Neural cell (in vitro differentiated cells): ENCODE measurements at regions not wholly inside any gene's neighbourhood (a gene's known extent, or its start where the extent isn't known, plus 50 kb on each side); places are given as distances from the start of the nearest gene placed in this dataset.

ENCODE experiments used
- H2AFZ ChIP-seq: fragments of 200-600, 300-800 bp; sonication (generic), shearing (Covaris generic); 2 replicates; pipeline ENCODE4 v1.6.0; 2014; ENCODE audit warnings: low read depth, mild to moderate bottlenecking, antibody characterized with exemption, low read length, moderate library complexity
- H3F3A ChIP-seq: fragments of 200-600 bp; shearing (Covaris generic); 2 replicates; pipeline ENCODE4 v1.6.1; 2016; ENCODE audit warnings: mild to moderate bottlenecking, moderate library complexity, mixed read lengths, antibody characterized with exemption, low read length; ENCODE audit not compliant: insufficient read depth, poor library complexity, severe bottlenecking
- H3K27ac ChIP-seq: fragments of 200-600, 300-800 bp; sonication (generic), shearing (Covaris generic); 2 replicates; pipeline ENCODE4 v1.5.1; 2014; ENCODE audit warnings: mild to moderate bottlenecking, low read length, moderate library complexity
- H3K27me3 ChIP-seq: fragments of 300-800, 200-600 bp; sonication (generic), shearing (Covaris generic); 2 replicates; pipeline ENCODE4 v1.6.0; 2014; ENCODE audit warnings: mild to moderate bottlenecking, low read depth, low read length, moderate library complexity; ENCODE audit not compliant: insufficient read depth
- H3K36me3 ChIP-seq: fragments of 300-800, 200-600 bp; sonication (generic), shearing (Covaris generic); 2 replicates; pipeline ENCODE4 v1.5.1; 2014; ENCODE audit warnings: mild to moderate bottlenecking, antibody characterized with exemption, low read length, moderate library complexity; ENCODE audit not compliant: insufficient read depth
- H3K4me2 ChIP-seq: fragments of 300-800, 200-600 bp; sonication (generic), shearing (Covaris generic); 2 replicates; pipeline ENCODE4 v1.6.0; 2014; ENCODE audit warnings: mild to moderate bottlenecking, low read length
- H3K4me3 ChIP-seq: fragments of 300-800, 200-600 bp; sonication (generic), shearing (Covaris generic); 2 replicates; pipeline ENCODE4 v1.5.1; 2014; ENCODE audit warnings: mild to moderate bottlenecking, low read length, moderate library complexity
- H3K79me2 ChIP-seq: fragments of 200-600 bp; shearing (Covaris generic); replicated peaks from 2 replicates; pipeline ENCODE4 v1.6.0; 2014; ENCODE audit warnings: mild to moderate bottlenecking, low read length, moderate library complexity; ENCODE audit not compliant: insufficient read depth
- H3K9ac ChIP-seq: fragments of 300-800, 200-600 bp; sonication (generic), shearing (Covaris generic); 2 replicates; pipeline ENCODE4 v1.6.1; 2016; ENCODE audit warnings: mild to moderate bottlenecking, low read length, mixed read lengths
- H3K9me2 ChIP-seq: fragments of 200-600 bp; shearing (Covaris generic); 2 replicates; pipeline ENCODE4 v1.6.1; 2016; ENCODE audit warnings: mild to moderate bottlenecking, low read length, mixed read lengths; ENCODE audit not compliant: insufficient read depth
- H3K9me3 ChIP-seq: fragments of 200-600, 300-800 bp; sonication (generic), shearing (Covaris generic); 2 replicates; pipeline ENCODE4 v1.6.1; 2016; ENCODE audit warnings: mild to moderate bottlenecking, mixed run types, low read length, moderate library complexity, mixed read lengths
- H4K20me1 ChIP-seq: fragments of 200-600 bp; shearing (Covaris generic); 2 replicates; pipeline ENCODE4 v1.6.1; 2016; ENCODE audit warnings: mild to moderate bottlenecking, mixed run types; ENCODE audit not compliant: insufficient read depth
- CTCF ChIP-seq: fragments of 450-650 bp; IDR thresholded peaks from 2 replicates; pipeline ENCODE4 v1.5.1; 2014; ENCODE audit warnings: antibody characterized with exemption, mild to moderate bottlenecking, moderate library complexity; ENCODE audit not compliant: poor library complexity, severe bottlenecking
- EP300 ChIP-seq: fragments of 450-650 bp; conservative IDR thresholded peaks from 2 replicates; pipeline ENCODE4 v1.6.1; 2014; ENCODE audit warnings: antibody characterized with exemption, mild to moderate bottlenecking, moderate library complexity; ENCODE audit not compliant: poor library complexity, severe bottlenecking
- EZH2 ChIP-seq: fragments of 200-600, 300-800 bp; shearing (Covaris generic), sonication (generic); IDR thresholded peaks from 2 replicates; pipeline ENCODE4 v1.6.1; 2014; ENCODE audit warnings: antibody characterized with exemption, low read length, borderline replicate concordance, mild to moderate bottlenecking; ENCODE audit not compliant: insufficient read depth, poor library complexity, severe bottlenecking
- MXI1 ChIP-seq: fragments of 450-650 bp; conservative IDR thresholded peaks from 2 replicates; pipeline ENCODE4 v1.6.1; 2014; ENCODE audit warnings: antibody characterized with exemption, mild to moderate bottlenecking; ENCODE audit not compliant: poor library complexity, severe bottlenecking
- POLR2AphosphoS5 ChIP-seq: IDR thresholded peaks from 2 replicates; pipeline ENCODE4 v1.6.1; 2012
- RAD21 ChIP-seq: fragments of 450-650 bp; conservative IDR thresholded peaks from 2 replicates; pipeline ENCODE4 v1.6.1; 2014; ENCODE audit warnings: antibody characterized with exemption, mild to moderate bottlenecking, moderate library complexity
- REST ChIP-seq: IDR thresholded peaks from 2 replicates; pipeline ENCODE4 v1.6.1; 2012; ENCODE audit warnings: borderline replicate concordance
- SMC3 ChIP-seq: fragments of 450-650 bp; conservative IDR thresholded peaks from 2 replicates; pipeline ENCODE4 v1.6.1; 2014; ENCODE audit warnings: antibody characterized with exemption, mild to moderate bottlenecking, moderate library complexity; ENCODE audit not compliant: poor library complexity
- TAF1 ChIP-seq: IDR thresholded peaks from 2 replicates; pipeline ENCODE4 v1.6.1; 2012; ENCODE audit warnings: low read depth

- Histone ChIP-seq H3K4me2 (no peak overlapping the region), H3K4me3 (no peak overlapping the region), H3K27me3 (no peaks in the 10 kb centered on the region), H3K36me3 (no peaks in the 10 kb centered on the region), H3K9me3 (no peaks in the 10 kb centered on the region), H3K27ac (no peak overlapping the region), H3K9me2 (no peaks in the 10 kb centered on the region), H2AFZ (no peak overlapping the region), H4K20me1 (no peaks in the 10 kb centered on the region), H3F3A (no peaks in the 10 kb centered on the region), H3K79me2 (no peaks in the 10 kb centered on the region), H3K9ac (no peak overlapping the region)
- no peak for TF ChIP-seq POLR2AphosphoS5
- TF ChIP-seq CTCF: no peak
- TF ChIP-seq REST: no peak
- TF ChIP-seq EZH2: no peak
- TF ChIP-seq SMC3: no peak
- TF ChIP-seq RAD21: no peak
- TF ChIP-seq TAF1: no peak
- TF ChIP-seq EP300: no peak
- TF ChIP-seq MXI1: no peak
These were observed 404.0 kb upstream of the F9 start for GRCh38 chrX:139126493-139126892.

- no peaks in the 10 kb centered on the region for H3K9me3 ChIP-seq
- no peaks in the 10 kb centered on the region for H3K9me2 ChIP-seq
- H3K27ac ChIP-seq: no peak overlapping the region
- no peaks in the 10 kb centered on the region for H3K36me3 ChIP-seq
- TF ChIP-seq CTCF (no peak), TAF1 (no peak), EP300 (no peak), RAD21 (no peak), SMC3 (no peak), EZH2 (no peak), MXI1 (no peak), REST (no peak)
- H3K9ac ChIP-seq: no peak overlapping the region
- H2AFZ ChIP-seq: no peak overlapping the region
- no peaks in the 10 kb centered on the region for H3K79me2 ChIP-seq
- no peaks in the 10 kb centered on the region for H4K20me1 ChIP-seq
- H3K4me3 ChIP-seq: no peak overlapping the region
- H3K4me2 ChIP-seq: no peak overlapping the region
- no peaks in the 10 kb centered on the region for H3F3A ChIP-seq
- H3K27me3 ChIP-seq: no peaks in the 10 kb centered on the region
These were observed 404.6 kb upstream of the F9 start for GRCh38 chrX:139125916-139126315.
